ENCODE measurements at regions not wholly inside any gene's neighbourhood (a gene's known extent, or its start where the extent isn't known, plus 50 kb on each side); places are given as distances from the start of the nearest gene placed in this dataset.

GRCh38 chr3:147002721-147003120 is 397.6 kb upstream of the PLSCR5 start:
- no peaks in the 10 kb centered on the region for H3K9me3 ChIP-seq
- no peak for DNase-seq
- intact Hi-C loops (cut with DNase I), result no loop called here
- no peak overlapping the region for H3K4me3 ChIP-seq
- H3K27ac ChIP-seq, result no peak overlapping the region
- ATAC-seq, result no peak
- no peaks in the 10 kb centered on the region for H3K27me3 ChIP-seq (ENCODE audit: low read depth)
- H3K36me3 ChIP-seq, result no peaks in the 10 kb centered on the region
- no peaks in the 10 kb centered on the region for H3K4me1 ChIP-seq
- TF ChIP-seq CTCF (IDR thresholded peaks at IDR 0.05), result no peak

- DNase-seq, result no peak
- intact Hi-C loops (cut with DNase I), result no loop called here
These were observed 395.1 kb upstream of the PLSCR5 start for GRCh38 chr3:147000274-147000673.

GRCh38 chr3:146991907-146992306 is 386.8 kb upstream of the PLSCR5 start:
- Histone ChIP-seq H3K27me3 (ENCODE audit: low read depth) (no peaks in the 10 kb centered on the region), H3K27ac (no peak overlapping the region), H3K9me3 (no peaks in the 10 kb centered on the region), H3K36me3 (no peaks in the 10 kb centered on the region), H3K4me1 (no peaks in the 10 kb centered on the region), H3K4me3 (no peak overlapping the region)
- ATAC-seq (no peak), DNase-seq (no peak)
- no peak for TF ChIP-seq CTCF (IDR thresholded peaks at IDR 0.05)
- intact Hi-C loops (cut with DNase I), result no loop called here

More at GRCh38 chr3:147000274-147000673, 395.1 kb upstream of the PLSCR5 start:
- Histone ChIP-seq H3K27me3 (ENCODE audit: low read depth) (no peaks in the 10 kb centered on the region), H3K27ac (no peak overlapping the region), H3K4me1 (no peaks in the 10 kb centered on the region), H3K36me3 (no peaks in the 10 kb centered on the region), H3K9me3 (no peaks in the 10 kb centered on the region), H3K4me3 (no peak overlapping the region)
- TF ChIP-seq CTCF (IDR thresholded peaks at IDR 0.05), result no peak
- ATAC-seq, result no peak

- ATAC-seq, result no peak
- Histone ChIP-seq H3K27me3 (ENCODE audit: low read depth) (no peaks in the 10 kb centered on the region), H3K36me3 (no peaks in the 10 kb centered on the region), H3K27ac (no peak overlapping the region), H3K4me3 (no peak overlapping the region), H3K9me3 (no peaks in the 10 kb centered on the region), H3K4me1 (no peaks in the 10 kb centered on the region)
- intact Hi-C loops (cut with DNase I), result no loop called here
- no peak for TF ChIP-seq CTCF (IDR thresholded peaks at IDR 0.05)
- DNase-seq, result no peak
These were observed 370.3 kb upstream of the PLSCR5 start for GRCh38 chr3:146975476-146975875.

- intact Hi-C loops (cut with DNase I), result no loop called here
- H3K36me3 ChIP-seq, result no peaks in the 10 kb centered on the region
- TF ChIP-seq CTCF (IDR thresholded peaks at IDR 0.05), result no peak
These were observed 369.9 kb upstream of the PLSCR5 start for GRCh38 chr3:146975032-146975431.

GRCh38 chr3:146974001-146974400 is 368.9 kb upstream of the PLSCR5 start:
- H3K9me3 ChIP-seq, result no peaks in the 10 kb centered on the region
- intact Hi-C loops (cut with DNase I), result no loop called here
- no peak overlapping the region for H3K4me3 ChIP-seq
- TF ChIP-seq CTCF (IDR thresholded peaks at IDR 0.05), result no peak
- H3K27ac ChIP-seq, result no peak overlapping the region
- H3K4me1 ChIP-seq, result no peaks in the 10 kb centered on the region
- H3K36me3 ChIP-seq, result no peaks in the 10 kb centered on the region
- H3K27me3 ChIP-seq (ENCODE audit: low read depth), result no peaks in the 10 kb centered on the region
- no peak for ATAC-seq
- DNase-seq, result no peak

More at GRCh38 chr3:146975032-146975431, 369.9 kb upstream of the PLSCR5 start:
- Histone ChIP-seq H3K4me3 (no peak overlapping the region), H3K27me3 (ENCODE audit: low read depth) (no peaks in the 10 kb centered on the region), H3K4me1 (no peaks in the 10 kb centered on the region), H3K27ac (no peak overlapping the region), H3K9me3 (no peaks in the 10 kb centered on the region)
- no peak for DNase-seq
- no peak for ATAC-seq

Measured in lower lobe of right lung (tissue), 2 donors.